ENCODE measurements at regions not wholly inside any gene's neighbourhood (a gene's known extent, or its start where the extent isn't known, plus 50 kb on each side); places are given as distances from the start of the nearest gene placed in this dataset.
A peak's percentile ranks its signal among the peaks of the same experiment; 100 is the strongest.

GRCh38 chr6:165952514-165952913 lies 215.1 kb downstream of the TBXT start:
- Mint-ChIP-seq H3K9me3 (no peaks in the 10 kb centered on the region; the same call in 2 of the 3 replicates), H3K4me1 (no peaks in the 10 kb centered on the region), H3K27ac (no peak overlapping the region), H3K27me3 (ENCODE audit: insufficient read depth, low read depth, poor library complexity) (no peaks in the 10 kb centered on the region), H3K4me3 (no peak overlapping the region), H3K36me3 (ENCODE audit: low read depth) (no peaks in the 10 kb centered on the region; the same call in 2 of the 3 replicates)
- TF ChIP-seq ETS1 (IDR thresholded peaks at IDR 0.05) (no peak), EZH2phosphoT487 (IDR thresholded peaks at IDR 0.05; ENCODE audit: unreplicated experiment) (no peak), ZNF114 (CRISPR knock-in tag; IDR thresholded peaks at IDR 0.05) (no peak), EZH2 (IDR thresholded peaks at IDR 0.05; ENCODE audit: low read depth, unreplicated experiment) (no peak), ZNF331 (CRISPR knock-in tag; IDR thresholded peaks at IDR 0.05; ENCODE audit: low read depth) (peak; percentile 70)
- Histone ChIP-seq H3K36me3 (ENCODE audit: insufficient read depth) (no peaks in the 10 kb centered on the region), H3K79me2 (replicated peaks; ENCODE audit: insufficient read depth) (no peaks in the 10 kb centered on the region), H3K27ac (ENCODE audit: low read depth) (no peak overlapping the region), H2AFZ (no peak overlapping the region), H3K4me3 (no peak overlapping the region), H4K20me1 (replicated peaks; ENCODE audit: insufficient read depth) (no peaks in the 10 kb centered on the region), H3K4me2 (no peak overlapping the region), H3F3A (replicated peaks; ENCODE audit: low read depth) (no peaks in the 10 kb centered on the region), H3K9me2 (ENCODE audit: insufficient read depth) (no peaks in the 10 kb centered on the region), H3K4me1 (ENCODE audit: insufficient read depth) (no peaks in the 10 kb centered on the region), H3K27me3 (ENCODE audit: insufficient read depth) (no peaks in the 10 kb centered on the region)
- DNase-seq (ENCODE audit: low spot score) (no peak), ATAC-seq (peak; percentile 44; the same call in 1 of the 3 replicates)

- Histone ChIP-seq H3K79me2 (replicated peaks; ENCODE audit: insufficient read depth) (no peaks in the 10 kb centered on the region), H2AFZ (no peak overlapping the region), H3K27ac (ENCODE audit: low read depth) (no peak overlapping the region), H3K27me3 (ENCODE audit: insufficient read depth) (no peaks in the 10 kb centered on the region), H3K4me3 (no peak overlapping the region), H4K20me1 (replicated peaks; ENCODE audit: insufficient read depth) (no peaks in the 10 kb centered on the region), H3K4me2 (no peak overlapping the region), H3K36me3 (ENCODE audit: insufficient read depth) (no peaks in the 10 kb centered on the region), H3K9me2 (ENCODE audit: insufficient read depth) (no peaks in the 10 kb centered on the region), H3F3A (replicated peaks; ENCODE audit: low read depth) (no peaks in the 10 kb centered on the region), H3K4me1 (ENCODE audit: insufficient read depth) (no peaks in the 10 kb centered on the region)
- DNase-seq (ENCODE audit: low spot score) = no peak
- Mint-ChIP-seq H3K4me1 (no peaks in the 10 kb centered on the region), H3K27ac (no peak overlapping the region), H3K27me3 (ENCODE audit: insufficient read depth, low read depth, poor library complexity) (no peaks in the 10 kb centered on the region), H3K4me3 (no peak overlapping the region), H3K36me3 (ENCODE audit: low read depth) (no peaks in the 10 kb centered on the region; the same call in 2 of the 3 replicates), H3K9me3 (no peaks in the 10 kb centered on the region; the same call in 2 of the 3 replicates)
- no peak for ATAC-seq
- TF ChIP-seq EZH2phosphoT487 (IDR thresholded peaks at IDR 0.05; ENCODE audit: unreplicated experiment) = no peak
- no peak for TF ChIP-seq CTCF (conservative IDR thresholded peaks at IDR 0.05; ENCODE audit: low read depth in 2 of 2)
- TF ChIP-seq JUNB (IDR thresholded peaks at IDR 0.05; ENCODE audit: unreplicated experiment) = no peak
- TF ChIP-seq STAT1 (IDR thresholded peaks at IDR 0.05; ENCODE audit: unreplicated experiment) = no peak
- TF ChIP-seq ZNF331 (CRISPR knock-in tag; IDR thresholded peaks at IDR 0.05; ENCODE audit: low read depth) = no peak
- TF ChIP-seq REST (IDR thresholded peaks at IDR 0.05; ENCODE audit: unreplicated experiment) = no peak
- no peak for TF ChIP-seq EZH2 (IDR thresholded peaks at IDR 0.05; ENCODE audit: low read depth, unreplicated experiment)
- no peak for TF ChIP-seq NANOG (IDR thresholded peaks at IDR 0.05; ENCODE audit: borderline replicate concordance)
- TF ChIP-seq ETS1 (IDR thresholded peaks at IDR 0.05) = no peak
These were observed 217.3 kb downstream of the TBXT start for GRCh38 chr6:165950316-165950715.

All from GM23338 (cell line).